ENCODE measurements at regions not wholly inside any gene's neighbourhood (a gene's known extent, or its start where the extent isn't known, plus 50 kb on each side); places are given as distances from the start of the nearest gene placed in this dataset.

DNA sequence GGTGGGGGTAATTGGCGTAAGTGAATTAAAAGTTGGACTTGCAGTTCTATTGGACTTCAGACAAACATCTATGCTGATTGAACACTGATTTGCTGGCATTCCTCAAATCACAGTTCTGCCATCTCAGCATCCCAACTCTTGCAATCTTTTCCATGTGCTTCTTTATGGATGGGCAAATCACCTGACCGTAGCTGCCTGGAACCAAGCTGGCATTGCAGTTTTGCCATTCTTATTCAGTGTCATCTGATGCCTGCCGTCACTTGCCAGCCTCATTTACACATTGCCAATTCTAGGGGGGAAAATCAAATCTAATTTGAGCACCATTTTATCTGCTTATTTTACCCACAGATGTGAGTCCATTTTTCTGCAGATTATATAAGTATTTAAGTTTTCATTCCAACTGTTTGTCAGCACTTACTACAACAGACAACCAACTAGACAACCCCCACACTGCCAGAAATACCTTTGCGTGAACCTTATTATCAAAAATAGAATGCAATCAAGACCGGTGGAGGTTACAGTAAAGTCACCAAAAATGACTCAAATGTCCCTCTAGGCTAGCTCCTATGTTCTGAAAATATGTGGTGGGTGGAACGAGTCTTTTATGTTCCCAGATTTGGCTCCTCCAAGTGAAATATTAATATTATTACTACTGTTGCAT is 172.3 kb upstream of the CTBP2 start:
- DNase-seq (ENCODE audit: low spot score), result no peak
- TF ChIP-seq, protein P1, sequence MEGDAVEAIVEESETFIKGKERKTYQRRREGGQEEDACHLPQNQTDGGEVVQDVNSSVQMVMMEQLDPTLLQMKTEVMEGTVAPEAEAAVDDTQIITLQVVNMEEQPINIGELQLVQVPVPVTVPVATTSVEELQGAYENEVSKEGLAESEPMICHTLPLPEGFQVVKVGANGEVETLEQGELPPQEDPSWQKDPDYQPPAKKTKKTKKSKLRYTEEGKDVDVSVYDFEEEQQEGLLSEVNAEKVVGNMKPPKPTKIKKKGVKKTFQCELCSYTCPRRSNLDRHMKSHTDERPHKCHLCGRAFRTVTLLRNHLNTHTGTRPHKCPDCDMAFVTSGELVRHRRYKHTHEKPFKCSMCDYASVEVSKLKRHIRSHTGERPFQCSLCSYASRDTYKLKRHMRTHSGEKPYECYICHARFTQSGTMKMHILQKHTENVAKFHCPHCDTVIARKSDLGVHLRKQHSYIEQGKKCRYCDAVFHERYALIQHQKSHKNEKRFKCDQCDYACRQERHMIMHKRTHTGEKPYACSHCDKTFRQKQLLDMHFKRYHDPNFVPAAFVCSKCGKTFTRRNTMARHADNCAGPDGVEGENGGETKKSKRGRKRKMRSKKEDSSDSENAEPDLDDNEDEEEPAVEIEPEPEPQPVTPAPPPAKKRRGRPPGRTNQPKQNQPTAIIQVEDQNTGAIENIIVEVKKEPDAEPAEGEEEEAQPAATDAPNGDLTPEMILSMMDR (IDR thresholded peaks at IDR 0.05; ENCODE audit: extremely low read depth, insufficient read depth, missing control alignments), result no peak
- in situ Hi-C loops (cut with MboI; ENCODE audit: low pct_unique_long_range_greater_than_20kb, low sequenced_read_pairs, unreplicated experiment), result no loop called here

DNA sequence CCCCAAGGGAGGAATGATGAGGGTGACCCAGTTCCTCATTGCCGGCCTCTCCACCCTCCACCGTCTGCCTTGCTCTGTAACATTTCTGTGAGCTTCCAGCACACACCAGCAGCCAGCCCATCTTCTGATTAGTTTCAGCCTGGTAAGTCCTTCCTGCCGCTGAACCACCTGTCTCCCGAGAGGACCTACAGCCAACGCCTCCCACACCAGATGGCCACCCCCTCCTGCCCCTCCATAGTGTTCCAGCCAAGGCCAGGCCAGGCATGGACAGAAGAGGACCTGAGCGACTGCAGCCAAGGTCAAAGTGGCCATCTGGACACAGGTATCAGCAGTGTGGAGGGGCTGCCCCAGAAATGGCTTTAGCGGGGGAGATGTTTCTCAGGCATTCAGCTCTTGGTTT is 170.7 kb upstream of the CTBP2 start:
- in situ Hi-C loops (cut with MboI; ENCODE audit: low pct_unique_long_range_greater_than_20kb, low sequenced_read_pairs, unreplicated experiment), result no loop called here
- TF ChIP-seq, protein P1 (IDR thresholded peaks at IDR 0.05; ENCODE audit: extremely low read depth, insufficient read depth, missing control alignments), result no peak
- DNase-seq (ENCODE audit: low spot score), result no peak

DNA sequence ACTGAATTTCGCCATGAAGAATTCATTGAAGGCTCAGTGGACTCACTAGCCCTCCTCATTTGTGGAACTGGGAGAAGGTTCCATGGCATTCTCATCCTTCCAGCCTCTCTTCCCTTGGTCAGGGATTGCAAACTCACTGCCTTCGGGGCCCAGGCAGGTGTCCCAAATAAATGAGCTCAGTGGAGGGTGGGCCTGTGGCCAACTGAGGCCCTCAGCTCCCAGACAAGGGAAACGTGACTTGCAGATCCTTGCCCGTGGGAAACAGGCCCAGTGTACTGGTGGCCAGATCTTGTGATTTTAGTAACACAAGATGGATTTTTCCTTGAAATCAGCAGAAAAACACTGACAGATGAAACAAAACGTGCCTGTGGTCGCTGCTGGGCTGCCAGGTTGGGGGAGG is 168.7 kb upstream of the CTBP2 start:
- DNase-seq (ENCODE audit: low spot score), result no peak
- in situ Hi-C loops (cut with MboI; ENCODE audit: low pct_unique_long_range_greater_than_20kb, low sequenced_read_pairs, unreplicated experiment), result no loop called here
- TF ChIP-seq, protein P1 (IDR thresholded peaks at IDR 0.05; ENCODE audit: extremely low read depth, insufficient read depth, missing control alignments), result no peak

DNA sequence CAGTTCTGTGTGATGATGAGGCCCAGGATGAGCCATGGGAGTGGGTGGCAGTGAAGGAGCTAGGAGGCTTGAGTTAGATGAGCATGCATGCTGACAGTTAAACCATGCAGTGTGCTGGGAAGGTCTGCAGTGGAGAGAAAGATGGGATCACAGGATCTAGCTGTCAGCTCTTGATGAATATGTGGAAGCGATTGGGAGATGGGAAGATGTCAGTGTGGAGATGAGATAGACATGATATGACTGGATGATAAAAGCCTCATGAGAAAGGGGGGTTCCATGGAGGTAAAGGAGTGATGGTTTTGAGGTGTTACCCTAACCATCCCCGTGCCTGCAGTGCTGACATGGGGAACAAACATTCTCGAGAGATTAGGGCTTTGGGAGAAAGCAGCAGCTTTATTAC is 165.0 kb upstream of the CTBP2 start:
- in situ Hi-C loops (cut with MboI; ENCODE audit: low pct_unique_long_range_greater_than_20kb, low sequenced_read_pairs, unreplicated experiment), result no loop called here

DNA sequence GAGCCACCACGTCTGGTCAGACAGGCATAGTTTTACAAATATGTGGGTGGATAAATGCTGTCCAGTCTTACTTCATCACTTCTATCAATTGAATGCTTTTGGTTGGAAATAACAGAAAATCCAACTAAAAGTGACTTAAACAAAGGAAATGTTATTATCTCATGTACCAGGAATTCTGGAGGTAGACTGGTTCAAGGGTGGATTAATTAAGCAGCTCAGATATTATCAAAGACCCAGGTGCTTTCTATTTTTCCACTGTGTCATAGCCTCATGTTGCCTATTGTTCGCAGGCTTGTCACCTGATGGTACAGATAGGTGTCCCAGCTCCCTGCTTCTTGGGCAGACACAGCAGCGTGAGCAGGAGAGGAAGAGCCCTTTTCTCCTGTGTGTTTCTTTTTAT is 156.1 kb upstream of the CTBP2 start:
- TF ChIP-seq, protein P1 (IDR thresholded peaks at IDR 0.05; ENCODE audit: extremely low read depth, insufficient read depth, missing control alignments), result no peak
- in situ Hi-C loops (cut with MboI; ENCODE audit: low pct_unique_long_range_greater_than_20kb, low sequenced_read_pairs, unreplicated experiment), result no loop called here
- no peak for DNase-seq (ENCODE audit: low spot score)

More for the DNA sequence above, 165.0 kb upstream of the CTBP2 start:
- no peak for DNase-seq (ENCODE audit: low spot score)
- TF ChIP-seq, protein P1 (IDR thresholded peaks at IDR 0.05; ENCODE audit: extremely low read depth, insufficient read depth, missing control alignments), result no peak

DNA sequence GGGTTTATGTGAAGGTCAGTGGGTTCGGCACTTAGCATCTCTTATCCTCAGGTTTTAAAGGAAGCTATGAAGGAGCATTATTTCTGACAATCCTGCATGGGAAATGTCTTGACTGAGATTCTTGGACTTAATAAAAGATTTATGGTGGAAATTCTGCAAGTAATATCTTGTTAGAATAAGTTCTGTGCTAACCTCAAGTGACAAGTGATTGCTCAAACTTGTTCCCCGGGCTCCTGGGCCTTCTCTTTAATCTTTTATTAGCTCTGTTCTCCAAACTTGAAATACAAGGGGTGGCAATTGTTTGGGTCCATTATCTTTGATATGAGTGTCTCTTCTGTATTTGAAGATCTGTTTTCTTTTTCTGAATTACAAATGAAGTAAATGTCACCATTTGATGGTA is 140.6 kb upstream of the CTBP2 start:
- in situ Hi-C loops (cut with MboI; ENCODE audit: low pct_unique_long_range_greater_than_20kb, low sequenced_read_pairs, unreplicated experiment), result no loop called here
- DNase-seq (ENCODE audit: low spot score), result no peak
- TF ChIP-seq, protein P1 (IDR thresholded peaks at IDR 0.05; ENCODE audit: extremely low read depth, insufficient read depth, missing control alignments), result no peak
